GM23338 (cell line): ENCODE measurements at regions not wholly inside any gene's neighbourhood (a gene's known extent, or its start where the extent isn't known, plus 50 kb on each side); places are given as distances from the start of the nearest gene placed in this dataset.

Source experiments
- CTCF ChIP-seq, 2 experiments: fragments of 200-600 bp in 1 of 2; sonication (generic) in 1 of 2; conservative IDR thresholded peaks; 2 replicates each; pipeline versions ENCODE4 v1.5.1 to v1.6.1; 2016 to 2017; ENCODE audit warnings: antibody characterized with exemption in 2 of 2, low read depth in 2 of 2, mild to moderate bottlenecking in 2 of 2, moderate library complexity in 1 of 2
- EZH2 ChIP-seq: fragments of 200-600 bp; sonication (generic); IDR thresholded peaks from one replicate; pipeline ENCODE4 v1.8.0; 2017; ENCODE audit warnings: antibody characterized with exemption, mild to moderate bottlenecking, low read depth; ENCODE audit not compliant: unreplicated experiment
- EZH2phosphoT487 ChIP-seq: fragments of 200-600 bp; sonication (generic); IDR thresholded peaks from one replicate; pipeline ENCODE4 v1.8.1; 2018; ENCODE audit warnings: antibody characterized with exemption; ENCODE audit not compliant: unreplicated experiment
- NANOG ChIP-seq: IDR thresholded peaks from 2 replicates; pipeline ENCODE4 v1.6.1; 2016; ENCODE audit warnings: antibody characterized with exemption, borderline replicate concordance
- POLR2AphosphoS5 ChIP-seq: IDR thresholded peaks from 2 replicates; pipeline ENCODE4 v1.6.1; 2016; ENCODE audit warnings: antibody characterized with exemption, low read depth
- TF ChIP-seq, protein P1 (sequence below): IDR thresholded peaks from 2 replicates; pipeline ENCODE4 v1.6.1; 2016; ENCODE audit warnings: antibody characterized with exemption
- TF ChIP-seq, protein P2 (sequence below): IDR thresholded peaks from one replicate; pipeline ENCODE4 v1.6.1; 2018; ENCODE audit warnings: antibody characterized with exemption; ENCODE audit not compliant: unreplicated experiment

DNA sequence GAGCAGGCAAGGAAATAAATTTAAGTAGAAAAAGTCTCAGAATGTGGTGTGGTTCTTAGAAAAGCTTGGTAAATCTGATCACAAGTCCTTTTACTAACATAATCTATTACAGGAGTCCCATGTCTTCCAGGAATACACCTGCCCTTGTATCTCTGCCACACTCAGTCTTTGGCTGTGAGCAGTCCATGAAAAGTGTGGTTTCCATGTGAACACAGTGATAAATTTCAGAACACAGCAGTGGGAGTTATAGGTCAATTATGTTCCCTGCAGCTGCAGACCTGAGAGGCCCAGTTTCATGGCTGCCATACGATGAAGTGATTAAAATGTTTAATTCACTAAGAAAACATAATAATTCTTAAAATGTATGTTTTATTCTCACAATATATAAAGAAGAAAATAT lies 366.9 kb upstream of the STAC start:
- no peak for TF ChIP-seq CTCF (conservative IDR thresholded peaks at IDR 0.05; ENCODE audit: low read depth in 2 of 2)
- no peak for TF ChIP-seq EZH2phosphoT487
- TF ChIP-seq, protein P1, sequence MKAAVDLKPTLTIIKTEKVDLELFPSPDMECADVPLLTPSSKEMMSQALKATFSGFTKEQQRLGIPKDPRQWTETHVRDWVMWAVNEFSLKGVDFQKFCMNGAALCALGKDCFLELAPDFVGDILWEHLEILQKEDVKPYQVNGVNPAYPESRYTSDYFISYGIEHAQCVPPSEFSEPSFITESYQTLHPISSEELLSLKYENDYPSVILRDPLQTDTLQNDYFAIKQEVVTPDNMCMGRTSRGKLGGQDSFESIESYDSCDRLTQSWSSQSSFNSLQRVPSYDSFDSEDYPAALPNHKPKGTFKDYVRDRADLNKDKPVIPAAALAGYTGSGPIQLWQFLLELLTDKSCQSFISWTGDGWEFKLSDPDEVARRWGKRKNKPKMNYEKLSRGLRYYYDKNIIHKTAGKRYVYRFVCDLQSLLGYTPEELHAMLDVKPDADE, result no peak
- no peak for TF ChIP-seq EZH2
- TF ChIP-seq, protein P2, sequence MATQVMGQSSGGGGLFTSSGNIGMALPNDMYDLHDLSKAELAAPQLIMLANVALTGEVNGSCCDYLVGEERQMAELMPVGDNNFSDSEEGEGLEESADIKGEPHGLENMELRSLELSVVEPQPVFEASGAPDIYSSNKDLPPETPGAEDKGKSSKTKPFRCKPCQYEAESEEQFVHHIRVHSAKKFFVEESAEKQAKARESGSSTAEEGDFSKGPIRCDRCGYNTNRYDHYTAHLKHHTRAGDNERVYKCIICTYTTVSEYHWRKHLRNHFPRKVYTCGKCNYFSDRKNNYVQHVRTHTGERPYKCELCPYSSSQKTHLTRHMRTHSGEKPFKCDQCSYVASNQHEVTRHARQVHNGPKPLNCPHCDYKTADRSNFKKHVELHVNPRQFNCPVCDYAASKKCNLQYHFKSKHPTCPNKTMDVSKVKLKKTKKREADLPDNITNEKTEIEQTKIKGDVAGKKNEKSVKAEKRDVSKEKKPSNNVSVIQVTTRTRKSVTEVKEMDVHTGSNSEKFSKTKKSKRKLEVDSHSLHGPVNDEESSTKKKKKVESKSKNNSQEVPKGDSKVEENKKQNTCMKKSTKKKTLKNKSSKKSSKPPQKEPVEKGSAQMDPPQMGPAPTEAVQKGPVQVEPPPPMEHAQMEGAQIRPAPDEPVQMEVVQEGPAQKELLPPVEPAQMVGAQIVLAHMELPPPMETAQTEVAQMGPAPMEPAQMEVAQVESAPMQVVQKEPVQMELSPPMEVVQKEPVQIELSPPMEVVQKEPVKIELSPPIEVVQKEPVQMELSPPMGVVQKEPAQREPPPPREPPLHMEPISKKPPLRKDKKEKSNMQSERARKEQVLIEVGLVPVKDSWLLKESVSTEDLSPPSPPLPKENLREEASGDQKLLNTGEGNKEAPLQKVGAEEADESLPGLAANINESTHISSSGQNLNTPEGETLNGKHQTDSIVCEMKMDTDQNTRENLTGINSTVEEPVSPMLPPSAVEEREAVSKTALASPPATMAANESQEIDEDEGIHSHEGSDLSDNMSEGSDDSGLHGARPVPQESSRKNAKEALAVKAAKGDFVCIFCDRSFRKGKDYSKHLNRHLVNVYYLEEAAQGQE, result no peak
- TF ChIP-seq NANOG, result no peak
- no peak for TF ChIP-seq POLR2AphosphoS5
